GM18873 (cell line): ENCODE measurements at regions not wholly inside any gene's neighbourhood (a gene's known extent, or its start where the extent isn't known, plus 50 kb on each side); places are given as distances from the start of the nearest gene placed in this dataset.
"Not testable (repeated sequence)": the region's sequence is repeated elsewhere in the genome, so short reads cannot be mapped to it uniquely, and the experiment has no call there.

ENCODE experiments used
- ATAC-seq: cut with Tn5 transposase; IDR thresholded peaks from one replicate; pipeline ENCODE4 v1.9.1; 2021; ENCODE audit warnings: mild to moderate bottlenecking, moderate library complexity, moderate number of reproducible peaks; ENCODE audit not compliant: unreplicated experiment, low FRiP score

DNA sequence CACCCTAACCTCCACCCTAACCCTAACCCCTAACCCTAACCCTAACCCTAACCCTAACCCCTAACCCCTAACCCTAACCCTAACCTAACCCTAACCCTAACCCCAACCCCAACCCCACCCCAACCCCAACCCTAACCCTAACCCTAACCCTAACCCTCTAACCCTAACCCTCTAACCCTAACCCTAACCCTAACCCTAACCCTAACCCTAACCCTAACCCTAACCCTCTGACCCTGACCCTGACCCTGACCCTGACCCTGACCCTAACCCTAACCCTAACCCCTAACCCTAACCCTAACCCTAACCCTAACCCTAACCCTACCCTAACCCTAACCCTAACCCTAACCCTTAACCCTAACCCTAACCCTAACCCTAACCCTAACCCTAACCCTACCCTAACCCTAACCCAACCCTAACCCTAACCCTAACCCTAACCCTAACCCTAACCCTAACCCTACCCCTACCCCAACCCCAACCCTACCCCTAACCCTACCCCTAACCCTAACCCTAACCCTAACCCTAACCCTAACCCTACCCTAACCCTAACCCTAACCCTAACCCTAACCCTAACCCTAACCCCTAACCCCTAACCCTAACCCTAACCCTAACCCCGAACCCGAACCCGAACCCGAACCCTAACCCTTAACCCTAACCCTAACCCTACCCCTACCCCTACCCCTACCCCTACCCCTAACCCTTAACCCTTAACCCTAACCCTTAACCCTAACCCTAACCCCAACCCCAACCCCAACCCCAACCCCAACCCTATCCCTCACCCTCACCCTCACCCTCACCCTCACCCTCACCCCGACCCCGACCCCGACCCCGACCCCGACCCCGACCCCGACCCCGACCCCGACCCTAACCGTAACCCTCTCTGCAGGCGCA, 186.2 kb upstream of the CHL1 start:
- ATAC-seq, result not testable (repeated sequence)

DNA sequence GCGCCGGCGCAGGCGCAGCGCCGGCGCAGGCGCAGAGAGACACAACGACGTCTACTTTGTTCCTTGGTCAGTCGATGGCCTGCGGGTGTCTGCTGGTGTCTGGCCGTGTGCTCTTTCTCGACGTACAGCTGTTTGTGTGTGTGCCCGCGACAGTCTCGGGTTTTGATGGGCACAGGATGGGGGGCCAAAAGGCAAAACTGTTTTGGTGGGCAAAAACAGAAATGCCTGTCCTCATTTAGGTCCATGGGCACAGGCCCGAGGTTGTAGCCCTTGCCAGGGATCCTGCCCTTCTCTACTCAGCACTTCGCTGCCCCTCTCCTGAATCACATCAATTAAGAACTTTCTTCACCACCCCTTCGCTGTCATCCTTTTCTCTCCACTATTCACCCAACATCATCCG, 184.8 kb upstream of the CHL1 start:
- no peak for ATAC-seq

DNA sequence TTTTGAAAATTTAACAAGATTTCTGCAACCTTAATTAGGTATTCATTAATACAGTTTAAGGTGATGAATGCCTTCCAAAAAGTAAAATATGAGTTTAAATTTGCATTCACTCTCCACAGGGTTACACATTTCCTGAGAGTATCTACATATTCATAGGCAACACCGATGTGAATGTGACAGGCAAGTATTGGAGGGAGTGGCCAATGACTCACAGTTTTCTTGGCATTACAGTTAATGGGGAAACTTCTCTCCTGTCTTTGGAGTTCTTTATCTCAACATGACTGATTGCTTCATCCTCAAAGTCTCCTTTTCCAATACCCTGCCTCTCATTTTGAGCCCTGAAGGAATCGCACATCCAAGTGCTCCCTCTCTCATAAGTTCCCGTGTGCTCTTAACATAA, 181.9 kb upstream of the CHL1 start:
- no peak for ATAC-seq

GRCh38 chr3:16366-16765, 180.2 kb upstream of the CHL1 start:
- ATAC-seq, result no peak

- ATAC-seq, result no peak
These were observed 176.1 kb upstream of the CHL1 start for GRCh38 chr3:20421-20820.

GRCh38 chr3:24006-24405, 172.6 kb upstream of the CHL1 start:
- ATAC-seq, result no peak

DNA sequence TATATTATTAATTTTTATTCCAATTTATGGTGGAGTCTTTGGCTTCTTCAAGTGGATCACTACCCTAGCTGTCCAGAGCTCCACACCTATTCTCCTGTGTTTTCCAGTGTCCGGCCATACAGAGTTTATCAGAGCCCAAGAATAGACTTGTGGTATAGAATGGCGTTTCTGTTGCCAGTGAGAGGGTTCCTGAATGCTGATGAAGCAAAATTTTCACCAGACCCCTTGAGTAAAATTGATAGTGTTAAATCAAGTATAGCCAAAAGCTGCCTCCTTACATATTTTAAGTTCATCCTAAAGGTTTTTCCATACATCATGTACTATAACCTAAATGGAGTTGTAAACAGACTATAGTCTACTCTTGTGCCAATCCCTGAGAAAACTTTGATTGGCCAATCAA, 171.5 kb upstream of the CHL1 start:
- ATAC-seq, result no peak

DNA sequence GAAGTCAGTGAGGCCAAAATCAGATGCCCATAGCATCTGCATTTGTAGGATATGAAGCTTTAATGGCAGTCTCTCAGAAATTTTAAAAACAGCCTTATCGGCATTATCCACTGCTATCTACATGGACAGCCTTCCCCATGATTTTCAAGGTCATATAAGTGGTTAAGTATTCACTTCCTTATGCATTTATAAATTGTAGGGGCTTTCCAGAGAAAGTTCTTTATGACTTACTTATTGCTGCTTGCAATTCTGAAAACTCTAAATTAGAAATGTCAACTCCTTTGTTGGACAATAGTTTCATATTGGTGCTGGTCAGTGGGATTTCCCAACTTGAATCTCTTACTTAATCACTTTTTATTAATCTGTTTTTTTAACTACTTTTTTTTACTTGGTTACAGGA, 160.6 kb upstream of the CHL1 start:
- not testable (repeated sequence) for ATAC-seq

- ATAC-seq, result not testable (repeated sequence)
These were observed 153.5 kb upstream of the CHL1 start for GRCh38 chr3:42871-43744.

- no peak for ATAC-seq
These were observed 152.4 kb upstream of the CHL1 start for GRCh38 chr3:44028-44676.

DNA sequence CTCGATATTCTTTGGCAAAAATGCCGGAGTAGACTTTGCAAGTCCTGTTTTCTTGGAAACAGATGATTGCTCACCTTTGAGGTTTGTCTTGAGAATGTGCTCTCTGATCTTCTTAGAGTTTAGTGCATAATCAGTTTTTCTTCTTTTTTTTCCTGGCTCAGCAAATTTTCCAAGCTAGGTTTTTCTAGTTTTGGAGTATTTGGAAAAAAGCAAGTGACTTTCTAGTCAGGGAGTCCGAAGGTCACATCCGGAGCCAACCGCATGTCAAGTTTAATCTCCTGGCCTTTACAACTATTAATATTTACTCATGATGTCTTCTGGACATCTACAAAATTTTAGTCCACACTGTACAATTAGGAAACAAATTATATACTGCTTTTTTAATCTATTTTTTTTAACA, 151.6 kb upstream of the CHL1 start:
- ATAC-seq, result not testable (repeated sequence)

- no peak for ATAC-seq
These were observed 150.0 kb upstream of the CHL1 start for GRCh38 chr3:46576-46975.

DNA sequence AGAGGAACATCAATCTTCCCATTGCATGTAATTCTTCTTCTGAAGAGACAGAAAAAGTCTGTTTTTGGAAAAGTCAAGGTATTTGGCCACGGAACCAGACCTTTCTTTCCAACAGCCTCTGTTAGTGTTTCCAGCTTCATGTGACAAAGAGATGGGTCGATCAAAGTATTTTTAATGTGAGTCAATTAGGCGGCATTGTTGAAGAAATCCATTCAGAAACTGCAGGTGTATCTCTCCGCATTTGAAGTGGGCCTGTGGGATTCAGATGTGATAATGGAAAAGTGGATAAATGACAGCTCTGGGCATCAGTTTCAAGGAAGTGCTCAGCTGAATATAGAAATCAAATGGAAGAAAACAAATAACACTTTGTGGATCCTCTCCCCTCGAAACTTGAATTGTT, 143.1 kb upstream of the CHL1 start:
- not testable (repeated sequence) for ATAC-seq

GRCh38 chr3:54240-54639, 142.3 kb upstream of the CHL1 start:
- no peak for ATAC-seq

GRCh38 chr3:56672-57071, 139.9 kb upstream of the CHL1 start:
- no peak for ATAC-seq

DNA sequence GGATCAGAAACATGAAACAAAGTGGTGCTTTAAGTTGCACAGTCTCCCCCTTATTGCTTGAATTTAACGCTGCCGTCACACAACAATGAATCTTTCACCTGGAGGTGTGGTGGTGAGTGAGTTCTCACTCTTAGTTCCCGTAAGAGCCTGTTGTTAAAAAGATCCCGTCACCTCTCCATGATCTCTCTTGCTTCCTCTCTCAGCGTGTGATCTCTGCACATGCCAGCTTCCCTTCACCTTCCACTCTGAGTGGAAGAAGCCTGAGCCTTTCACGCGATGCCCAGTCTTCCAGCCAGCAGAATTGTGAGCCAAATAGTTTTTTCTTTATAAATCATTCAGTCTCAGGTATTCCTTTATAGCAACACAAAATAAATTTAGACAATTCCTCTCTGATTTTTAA, 136.7 kb upstream of the CHL1 start:
- ATAC-seq, result no peak

DNA sequence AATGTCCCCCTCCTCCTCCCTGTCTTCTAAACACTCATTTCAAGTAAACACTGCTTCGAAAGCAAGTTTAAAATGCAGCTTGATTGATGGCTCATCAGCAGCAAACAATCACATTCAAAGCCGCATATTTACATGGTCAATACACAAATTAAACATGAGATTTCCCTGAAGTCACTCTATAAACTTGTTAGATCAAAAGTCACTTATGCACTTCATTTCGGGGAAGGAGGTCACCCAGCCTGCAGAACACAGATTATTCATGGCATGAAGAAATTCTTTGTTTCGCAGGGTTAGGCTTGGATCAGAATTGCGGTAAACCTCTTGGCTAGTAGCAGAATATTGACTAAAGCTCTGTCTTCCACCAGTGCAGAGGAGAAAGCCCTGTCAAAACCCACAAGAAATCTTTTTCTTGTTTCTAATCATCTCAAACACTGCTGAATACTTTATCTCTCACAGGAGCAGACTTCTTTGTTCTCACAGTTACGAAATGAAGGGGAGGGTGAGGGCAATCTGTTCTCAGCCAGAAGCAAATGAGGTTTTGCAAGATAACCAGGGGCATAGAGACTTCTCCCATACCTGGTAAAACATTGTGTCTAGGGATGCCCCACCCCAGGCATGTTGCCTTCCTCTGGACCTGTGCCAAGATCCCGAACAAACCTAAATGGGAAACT, 133.3 kb upstream of the CHL1 start:
- ATAC-seq, result no peak

GRCh38 chr3:69690-70089, 126.9 kb upstream of the CHL1 start:
- ATAC-seq, result no peak

DNA sequence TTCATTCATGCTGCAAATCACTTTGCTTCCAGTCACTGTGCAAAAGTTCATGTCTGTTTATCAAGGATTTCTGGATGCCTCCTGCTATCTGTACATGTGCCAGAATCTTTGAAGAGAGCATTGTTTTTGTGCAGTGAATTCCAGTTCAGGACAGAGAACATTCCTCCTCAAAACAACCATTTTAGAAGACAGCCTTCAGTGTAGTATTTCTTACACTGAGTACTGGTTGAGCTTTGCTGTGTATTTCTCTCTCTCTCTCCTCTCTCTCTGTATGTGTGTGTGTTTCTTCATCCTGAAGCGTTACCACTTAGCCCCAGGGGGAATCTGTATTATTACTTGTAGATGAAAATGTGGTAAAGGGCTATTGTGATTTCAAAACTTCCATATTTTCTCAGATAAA, 123.8 kb upstream of the CHL1 start:
- ATAC-seq, result no peak

- ATAC-seq, result no peak
These were observed 123.3 kb upstream of the CHL1 start for GRCh38 chr3:73271-73670.
